IgD-negative memory B cell (primary cell): ENCODE measurements at regions not wholly inside any gene's neighbourhood (a gene's known extent, or its start where the extent isn't known, plus 50 kb on each side); places are given as distances from the start of the nearest gene placed in this dataset.
"Not testable (repeated sequence)": the region's sequence is repeated elsewhere in the genome, so short reads cannot be mapped to it uniquely, and the experiment has no call there.

Experiments
- H3K27ac Mint-ChIP-seq, 3 donors: one replicate each; pipeline ENCODE4 v1.8.0; 2020 to 2022; ENCODE audit warnings: mild to moderate bottlenecking in 3 of 3, mixed read lengths in 3 of 3, moderate library complexity in 1 of 3
- H3K27me3 Mint-ChIP-seq: one replicate; pipeline ENCODE4 v1.8.0; 2021; ENCODE audit warnings: mixed read lengths
- H3K36me3 Mint-ChIP-seq: one replicate; pipeline ENCODE4 v1.8.0; 2020; ENCODE audit warnings: mild to moderate bottlenecking, mixed read lengths
- H3K4me1 Mint-ChIP-seq, 3 donors: one replicate each; pipeline ENCODE4 v1.8.0; 2020 to 2022; ENCODE audit warnings: mixed read lengths in 3 of 3, mild to moderate bottlenecking in 1 of 3
- H3K4me3 Mint-ChIP-seq, 4 donors: one replicate each; pipeline ENCODE4 v1.8.0; 2020 to 2022; ENCODE audit warnings: mild to moderate bottlenecking in 4 of 4, mixed read lengths in 4 of 4, moderate library complexity in 3 of 4
- H3K9me3 Mint-ChIP-seq, 3 donors: one replicate each; pipeline ENCODE4 v1.8.0; 2020 to 2021; ENCODE audit warnings: mixed read lengths in 3 of 3, mild to moderate bottlenecking in 1 of 3

DNA sequence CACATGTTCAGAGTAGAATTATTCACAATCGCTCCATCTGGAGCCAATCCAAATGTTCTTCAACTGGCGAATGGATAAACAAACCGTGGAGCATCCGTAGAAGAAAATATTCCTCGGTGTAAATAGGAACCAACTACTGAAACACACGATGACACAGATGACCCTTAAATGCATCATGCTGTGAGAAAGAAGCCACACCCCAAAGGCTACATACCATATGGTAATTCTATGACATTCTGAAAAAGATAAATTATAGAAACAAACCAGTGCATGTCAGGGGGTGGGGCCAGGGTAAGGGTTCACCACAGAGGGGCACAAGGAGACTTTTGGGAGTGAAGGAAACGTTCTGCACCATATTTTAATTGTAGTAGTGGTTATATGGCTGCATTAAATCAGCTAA, 312.2 kb upstream of the SMIM21 start:
- H3K4me3 Mint-ChIP-seq = no peak overlapping the region
- no peaks in the 10 kb centered on the region for H3K4me1 Mint-ChIP-seq
- peaks cover 13 to 19% (median 14%) of the 10 kb centered on the region in 3 donors for H3K9me3 Mint-ChIP-seq
- H3K36me3 Mint-ChIP-seq = no peaks in the 10 kb centered on the region
- no peak overlapping the region for H3K27ac Mint-ChIP-seq
- no peaks in the 10 kb centered on the region for H3K27me3 Mint-ChIP-seq

GRCh38 chr18:75735291-75735690, 307.8 kb upstream of the SMIM21 start:
- H3K27me3 Mint-ChIP-seq = no peaks in the 10 kb centered on the region
- no peak overlapping the region for H3K27ac Mint-ChIP-seq
- H3K36me3 Mint-ChIP-seq = peaks cover 1% of the 10 kb centered on the region
- H3K4me3 Mint-ChIP-seq = no peak overlapping the region
- H3K9me3 Mint-ChIP-seq = peaks cover 12 to 22% (median 17%) of the 10 kb centered on the region in 3 donors
- H3K4me1 Mint-ChIP-seq = no peaks in the 10 kb centered on the region

DNA sequence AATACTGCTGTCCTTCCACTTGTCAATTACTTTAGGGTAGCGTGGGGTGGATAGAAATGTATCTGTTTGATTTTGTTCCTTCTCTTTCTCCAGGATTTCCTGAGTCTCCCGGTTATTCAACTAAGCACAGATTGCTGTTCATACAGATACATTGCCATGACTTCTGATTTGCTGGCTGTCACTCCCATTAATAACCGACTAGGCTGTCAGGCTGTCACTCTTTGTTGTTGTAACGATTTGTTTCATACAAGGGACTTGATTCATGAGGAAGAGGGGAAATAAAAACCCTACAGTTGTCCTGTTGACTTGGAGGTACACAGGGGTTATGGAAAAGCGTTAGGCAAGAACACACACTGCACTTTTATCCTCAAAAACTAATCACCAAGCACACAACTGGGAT, 302.7 kb upstream of the SMIM21 start:
- H3K27me3 Mint-ChIP-seq = no peaks in the 10 kb centered on the region
- no peaks in the 10 kb centered on the region for H3K4me1 Mint-ChIP-seq
- no peak overlapping the region for H3K27ac Mint-ChIP-seq
- peaks cover 1% of the 10 kb centered on the region for H3K36me3 Mint-ChIP-seq
- no peak overlapping the region for H3K4me3 Mint-ChIP-seq
- H3K9me3 Mint-ChIP-seq = peaks cover 2 to 5% (median 5%) of the 10 kb centered on the region in 3 donors

GRCh38 chr18:75728621-75729020, 301.1 kb upstream of the SMIM21 start:
- Mint-ChIP-seq H3K36me3 (peaks cover 1% of the 10 kb centered on the region), H3K27me3 (no peaks in the 10 kb centered on the region), H3K4me3 (no peak overlapping the region)

DNA sequence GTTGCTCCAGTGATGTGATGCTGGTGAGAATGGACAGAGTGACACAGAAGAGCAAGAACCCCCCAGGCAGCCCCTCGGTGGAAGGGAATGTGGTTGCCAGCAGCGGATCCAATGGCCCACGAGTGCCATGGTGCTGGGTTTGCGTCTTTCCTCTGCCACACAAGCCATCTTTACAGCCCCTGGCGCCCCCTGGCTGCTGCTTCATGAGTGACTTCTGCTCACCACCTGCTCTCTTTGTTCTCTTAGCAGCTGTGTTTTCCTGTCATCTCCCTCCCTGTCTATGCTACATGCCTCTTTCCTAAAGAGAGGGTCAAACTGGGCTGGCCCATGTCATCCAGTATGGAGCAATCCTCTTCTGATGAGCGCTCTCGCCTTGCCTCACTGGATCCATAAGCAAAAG, 300.0 kb upstream of the SMIM21 start:
- H3K4me3 Mint-ChIP-seq = no peak overlapping the region
- no peaks in the 10 kb centered on the region for H3K27me3 Mint-ChIP-seq
- H3K27ac Mint-ChIP-seq = no peak overlapping the region
- H3K4me1 Mint-ChIP-seq = no peaks in the 10 kb centered on the region
- peaks cover 0 to 2% (median 0%) of the 10 kb centered on the region in 3 donors for H3K9me3 Mint-ChIP-seq
- H3K36me3 Mint-ChIP-seq = peaks cover 1% of the 10 kb centered on the region

More at GRCh38 chr18:75728621-75729020, 301.1 kb upstream of the SMIM21 start:
- no peaks in the 10 kb centered on the region for H3K4me1 Mint-ChIP-seq
- H3K27ac Mint-ChIP-seq = no peak overlapping the region
- peaks cover 0 to 4% (median 2%) of the 10 kb centered on the region in 3 donors for H3K9me3 Mint-ChIP-seq

GRCh38 chr18:75723521-75724340, 296.2 kb upstream of the SMIM21 start:
- no peaks in the 10 kb centered on the region for H3K4me1 Mint-ChIP-seq
- H3K4me3 Mint-ChIP-seq = no peak overlapping the region
- H3K27ac Mint-ChIP-seq = no peak overlapping the region
- H3K36me3 Mint-ChIP-seq = no peaks in the 10 kb centered on the region
- no peaks in the 10 kb centered on the region for H3K27me3 Mint-ChIP-seq
- H3K9me3 Mint-ChIP-seq = peaks cover 0 to 7% (median 4%) of the 10 kb centered on the region in 3 donors

DNA sequence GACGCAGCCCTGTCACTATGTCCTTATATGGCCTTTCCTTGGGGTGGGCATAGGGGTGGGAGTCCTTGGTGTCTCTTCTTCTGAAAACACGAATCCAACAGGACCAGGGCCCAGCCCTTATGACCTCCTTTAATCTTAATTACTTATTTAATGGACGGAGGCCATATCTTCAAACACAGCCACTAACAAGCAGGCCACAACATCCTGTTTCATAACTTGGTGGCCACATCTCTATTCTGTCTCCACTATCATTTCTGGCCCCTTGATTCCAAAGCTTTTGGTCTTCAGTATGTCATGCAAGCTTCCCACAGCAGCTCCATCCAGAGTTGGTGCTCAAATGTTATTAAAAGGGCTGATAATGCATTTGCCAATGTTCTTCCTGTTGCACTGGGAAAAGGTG, 287.3 kb upstream of the SMIM21 start:
- Mint-ChIP-seq H3K4me3 (no peak overlapping the region), H3K27ac (no peak overlapping the region), H3K27me3 (no peaks in the 10 kb centered on the region), H3K4me1 (no peaks in the 10 kb centered on the region), H3K36me3 (no peaks in the 10 kb centered on the region), H3K9me3 (peaks cover 0 to under 1% (median 0%) of the 10 kb centered on the region in 3 donors)

DNA sequence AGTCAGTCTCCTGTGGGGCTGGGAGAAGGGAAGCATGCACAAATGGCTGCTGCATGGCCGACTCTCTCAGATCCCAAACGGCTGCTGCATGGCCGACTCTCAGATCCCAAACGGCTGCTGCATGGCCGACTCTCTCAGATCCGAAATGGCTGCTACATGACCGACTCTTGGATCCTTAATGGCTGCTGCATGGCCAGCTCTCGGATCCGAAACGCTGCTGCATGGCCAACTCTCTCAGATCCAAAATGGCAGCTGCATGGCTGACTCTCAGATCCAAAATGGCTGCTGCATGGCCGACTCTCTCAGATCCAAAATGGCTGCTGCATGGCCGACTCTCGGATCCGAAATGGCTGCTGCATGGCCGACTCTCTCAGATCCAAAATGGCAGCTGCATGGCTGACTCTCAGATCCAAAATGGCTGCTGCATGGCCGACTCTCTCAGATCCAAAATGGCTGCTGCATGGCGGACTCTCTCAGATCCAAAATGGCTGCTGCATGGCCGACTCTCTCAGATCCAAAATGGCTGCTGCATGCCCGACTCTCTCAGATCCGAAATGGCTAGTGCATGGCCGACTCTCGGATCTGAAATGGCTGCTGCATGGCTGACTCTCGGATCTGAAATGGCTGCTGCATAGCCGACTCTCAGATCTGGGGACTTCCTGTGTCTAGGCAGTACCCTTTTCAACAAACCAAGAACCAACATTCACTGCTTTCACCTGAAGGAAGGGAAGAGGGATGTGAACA, 284.8 kb upstream of the SMIM21 start:
- H3K36me3 Mint-ChIP-seq, H3K27ac Mint-ChIP-seq, H3K27me3 Mint-ChIP-seq, H3K9me3 Mint-ChIP-seq, H3K4me1 Mint-ChIP-seq, H3K4me3 Mint-ChIP-seq: not testable (repeated sequence)

DNA sequence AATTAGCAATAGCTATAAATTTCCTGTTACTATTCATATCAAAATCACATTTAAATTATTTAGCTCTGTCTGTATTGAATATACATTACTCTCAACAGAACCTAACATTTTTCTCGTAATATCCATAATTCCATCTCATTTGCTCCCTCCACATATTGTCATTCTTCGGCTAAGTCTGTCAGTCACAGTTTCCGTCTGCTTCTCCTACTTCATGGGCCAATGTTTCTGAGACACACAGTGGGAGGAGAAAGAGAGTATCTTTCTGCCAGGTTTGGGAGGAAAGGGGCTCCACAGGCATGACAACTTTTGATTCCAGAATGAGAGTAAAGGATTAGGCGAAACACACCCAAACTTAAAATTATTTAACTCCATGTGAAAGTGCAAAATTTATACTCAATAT, 273.1 kb upstream of the SMIM21 start:
- H3K4me1 Mint-ChIP-seq = no peaks in the 10 kb centered on the region
- H3K9me3 Mint-ChIP-seq = peaks cover 0 to 2% (median 0%) of the 10 kb centered on the region in 3 donors
- H3K27ac Mint-ChIP-seq = no peak overlapping the region
- H3K27me3 Mint-ChIP-seq = no peaks in the 10 kb centered on the region
- H3K4me3 Mint-ChIP-seq = no peak overlapping the region
- H3K36me3 Mint-ChIP-seq = no peaks in the 10 kb centered on the region

GRCh38 chr18:75698861-75699260, 271.4 kb upstream of the SMIM21 start:
- H3K27ac Mint-ChIP-seq = no peak overlapping the region
- H3K36me3 Mint-ChIP-seq = no peaks in the 10 kb centered on the region
- H3K4me1 Mint-ChIP-seq = no peaks in the 10 kb centered on the region
- H3K27me3 Mint-ChIP-seq = no peaks in the 10 kb centered on the region
- H3K9me3 Mint-ChIP-seq = peaks cover 0 to 2% (median 0%) of the 10 kb centered on the region in 3 donors
- H3K4me3 Mint-ChIP-seq = no peak overlapping the region

DNA sequence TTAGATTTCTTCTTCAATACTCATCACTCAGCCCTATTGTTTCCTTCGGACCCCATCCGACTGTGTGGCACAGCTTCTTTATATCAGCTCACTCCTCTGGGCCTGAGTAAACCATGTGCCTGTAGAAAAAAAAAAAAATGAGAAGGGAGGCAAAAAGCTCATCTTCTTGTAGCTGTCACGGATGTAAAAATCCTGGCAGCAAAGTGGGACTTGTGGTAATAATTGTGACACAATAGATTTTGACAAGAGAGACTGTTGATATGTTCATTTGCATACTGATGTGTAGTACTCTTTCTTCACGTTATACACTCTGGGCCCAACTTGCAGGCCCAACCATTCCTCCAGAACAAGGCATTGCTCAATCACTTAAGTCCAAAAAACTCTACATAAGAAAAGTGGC, 270.0 kb upstream of the SMIM21 start:
- Mint-ChIP-seq H3K9me3 (no peaks in the 10 kb centered on the region), H3K27me3 (no peaks in the 10 kb centered on the region), H3K4me3 (no peak overlapping the region), H3K27ac (no peak overlapping the region), H3K36me3 (no peaks in the 10 kb centered on the region), H3K4me1 (no peaks in the 10 kb centered on the region)

DNA sequence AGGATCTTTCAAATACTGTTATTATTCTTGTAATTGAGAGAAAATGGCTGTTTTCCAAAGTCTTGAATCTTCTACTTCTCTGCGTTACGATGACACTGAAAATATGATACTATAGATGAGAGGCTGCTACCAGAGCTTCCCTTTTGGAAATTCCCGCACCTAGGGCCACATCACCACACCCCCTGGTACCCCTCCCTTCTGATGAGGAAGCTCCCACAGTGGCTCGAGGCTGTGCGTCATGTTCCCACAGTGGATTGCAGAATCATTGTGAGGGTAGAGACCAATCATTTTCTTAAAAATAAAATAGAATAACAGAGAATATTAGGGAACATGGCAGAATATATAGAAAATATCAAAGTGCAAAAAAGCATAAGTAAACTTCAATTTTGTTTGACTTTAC, 268.9 kb upstream of the SMIM21 start:
- Mint-ChIP-seq H3K4me1 (no peaks in the 10 kb centered on the region), H3K27ac (no peak overlapping the region), H3K9me3 (no peaks in the 10 kb centered on the region), H3K36me3 (no peaks in the 10 kb centered on the region), H3K27me3 (no peaks in the 10 kb centered on the region), H3K4me3 (no peak overlapping the region)

DNA sequence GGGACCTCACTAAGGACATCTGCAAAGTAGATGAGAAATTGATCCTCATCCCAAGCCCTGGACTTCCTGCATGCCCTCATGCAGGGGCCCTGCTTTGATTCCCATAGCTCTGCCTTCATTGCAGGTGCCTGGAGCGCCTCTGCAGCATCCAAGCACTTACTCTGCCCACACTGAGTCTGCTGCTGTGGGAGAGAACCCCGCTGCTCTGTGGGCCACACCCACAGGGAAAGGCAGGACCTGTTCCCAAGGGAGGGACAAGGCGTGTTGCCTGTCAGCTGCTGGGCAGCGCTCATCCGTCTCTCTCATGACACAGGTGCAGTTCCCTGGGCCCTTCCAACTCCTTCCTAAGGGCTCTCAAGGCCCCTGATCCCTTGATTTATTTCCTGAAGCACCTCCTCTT, 266.8 kb upstream of the SMIM21 start:
- Mint-ChIP-seq H3K9me3 (no peaks in the 10 kb centered on the region), H3K4me1 (no peaks in the 10 kb centered on the region), H3K4me3 (no peak overlapping the region), H3K27me3 (no peaks in the 10 kb centered on the region), H3K27ac (no peak overlapping the region), H3K36me3 (no peaks in the 10 kb centered on the region)

DNA sequence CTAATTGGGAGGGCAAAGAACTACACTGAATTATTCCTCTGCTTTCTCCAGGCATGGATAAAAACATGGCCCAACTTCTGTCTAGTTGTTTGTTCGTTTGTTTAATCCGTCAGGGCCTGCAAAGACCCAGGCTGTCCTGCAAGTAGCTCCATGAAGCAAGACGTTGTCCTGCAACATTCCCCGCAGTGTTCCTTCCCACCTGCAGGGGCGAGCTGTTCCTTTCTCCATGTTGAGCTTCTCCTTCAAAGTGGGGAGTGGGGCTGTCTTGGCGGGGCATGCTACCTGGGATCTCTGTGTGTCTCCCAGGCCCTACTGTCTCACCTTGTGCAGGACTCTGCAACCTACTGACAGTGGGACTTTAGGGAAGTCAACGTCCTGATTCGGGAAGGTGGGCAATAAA, 264.0 kb upstream of the SMIM21 start:
- Mint-ChIP-seq H3K9me3 (no peaks in the 10 kb centered on the region), H3K36me3 (no peaks in the 10 kb centered on the region), H3K4me1 (no peaks in the 10 kb centered on the region), H3K27me3 (peaks cover 1% of the 10 kb centered on the region), H3K4me3 (no peak overlapping the region), H3K27ac (no peak overlapping the region)

DNA sequence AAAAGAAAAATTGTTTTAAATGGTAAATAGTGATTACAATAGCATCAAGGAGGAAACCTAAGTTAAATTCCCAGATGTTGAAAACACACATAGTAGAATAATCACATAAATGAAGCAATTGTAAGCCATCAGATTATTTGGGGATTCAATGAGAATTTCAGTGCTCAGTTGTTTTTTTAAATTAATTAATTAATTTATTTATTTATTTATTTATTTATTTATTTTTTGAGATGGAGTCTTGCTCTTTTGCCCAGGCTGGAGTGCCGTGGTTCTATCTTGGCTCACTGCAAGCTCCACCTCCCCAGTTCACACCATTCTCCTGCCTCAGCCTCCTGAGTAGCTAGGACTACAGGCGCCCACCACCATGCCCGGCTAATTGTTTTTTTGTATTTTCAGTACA, 262.8 kb upstream of the SMIM21 start:
- not testable (repeated sequence) for H3K36me3 Mint-ChIP-seq, H3K4me1 Mint-ChIP-seq, H3K4me3 Mint-ChIP-seq, H3K27ac Mint-ChIP-seq, H3K9me3 Mint-ChIP-seq, H3K27me3 Mint-ChIP-seq

- no peaks in the 10 kb centered on the region for H3K4me1 Mint-ChIP-seq
- H3K4me3 Mint-ChIP-seq = no peak overlapping the region
- no peaks in the 10 kb centered on the region for H3K36me3 Mint-ChIP-seq
- peaks cover 2% of the 10 kb centered on the region for H3K27me3 Mint-ChIP-seq
- H3K9me3 Mint-ChIP-seq = no peaks in the 10 kb centered on the region
- H3K27ac Mint-ChIP-seq = no peak overlapping the region
Observed at GRCh38 chr18:75687626-75688025, 260.1 kb upstream of the SMIM21 start.
